HG02840 (cell line): ENCODE measurements at regions not wholly inside any gene's neighbourhood (a gene's known extent, or its start where the extent isn't known, plus 50 kb on each side); places are given as distances from the start of the nearest gene placed in this dataset.
"Not testable (repeated sequence)": the region's sequence is repeated elsewhere in the genome, so short reads cannot be mapped to it uniquely, and the experiment has no call there.

ENCODE experiments used
- ATAC-seq: cut with Tn5 transposase; IDR thresholded peaks from one replicate; pipeline ENCODE4 v1.9.1; 2021; ENCODE audit warnings: mild to moderate bottlenecking, moderate library complexity, moderate number of reproducible peaks; ENCODE audit not compliant: unreplicated experiment, low FRiP score

GRCh38 chr5:89086390-89087086 lies 203.6 kb upstream of the MEF2C start:
- no peak for ATAC-seq

- no peak for ATAC-seq
These were observed 200.8 kb upstream of the MEF2C start for GRCh38 chr5:89083791-89084190.

- no peak for ATAC-seq
These were observed 198.4 kb upstream of the MEF2C start for GRCh38 chr5:89081360-89081759.

DNA sequence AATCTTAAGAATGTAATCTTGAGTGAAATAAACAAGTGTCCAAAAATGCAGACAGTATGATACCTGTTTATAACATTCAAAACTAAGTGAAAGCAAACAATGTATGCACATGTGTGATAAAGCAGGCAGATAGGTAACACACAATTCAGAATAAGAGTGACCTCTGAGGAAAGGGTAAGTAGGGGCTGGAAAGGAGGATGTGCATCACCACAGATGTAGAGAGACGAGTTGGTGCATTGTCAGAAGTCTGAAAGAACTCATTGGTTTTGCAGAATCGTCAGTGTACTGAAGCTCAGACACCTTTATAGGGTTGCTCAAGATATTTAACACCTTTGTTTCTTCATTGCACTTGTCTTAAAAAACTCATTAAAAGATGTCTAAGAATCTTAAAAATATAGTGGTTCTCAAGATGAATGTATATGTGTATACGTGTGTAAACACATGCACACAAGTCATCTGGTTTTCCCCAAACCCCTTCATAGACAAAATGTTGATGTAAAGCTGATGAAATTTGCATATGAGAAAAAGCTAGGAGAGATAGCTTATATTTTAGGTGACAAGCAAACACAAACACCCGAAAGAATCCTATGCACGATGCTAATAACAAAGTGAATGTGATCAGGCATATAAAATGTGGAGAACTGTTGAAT lies 197.6 kb upstream of the MEF2C start:
- ATAC-seq, result no peak

GRCh38 chr5:89072842-89073672 lies 190.1 kb upstream of the MEF2C start:
- ATAC-seq, result no peak

DNA sequence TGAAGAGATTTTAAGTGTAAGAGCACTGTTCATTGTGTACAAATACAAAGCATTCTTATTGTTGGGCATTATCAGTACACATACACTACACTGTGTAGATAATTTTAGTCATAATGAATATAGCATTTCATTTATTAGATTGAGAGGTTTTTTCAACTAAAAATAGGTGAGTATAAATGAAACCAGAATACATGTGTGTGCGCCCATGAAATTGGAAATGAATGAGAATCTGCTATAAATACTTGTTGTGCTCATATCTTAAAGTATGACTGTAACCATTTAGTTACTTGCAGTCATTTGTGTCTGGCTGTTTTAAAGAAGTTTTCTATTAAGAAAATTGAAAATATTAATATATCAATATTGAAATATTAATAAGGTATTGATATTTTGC lies 189.0 kb upstream of the MEF2C start:
- peak; percentile 38 for ATAC-seq

- peak; percentile 82 for ATAC-seq
These were observed 188.3 kb upstream of the MEF2C start for GRCh38 chr5:89071101-89071940.

DNA sequence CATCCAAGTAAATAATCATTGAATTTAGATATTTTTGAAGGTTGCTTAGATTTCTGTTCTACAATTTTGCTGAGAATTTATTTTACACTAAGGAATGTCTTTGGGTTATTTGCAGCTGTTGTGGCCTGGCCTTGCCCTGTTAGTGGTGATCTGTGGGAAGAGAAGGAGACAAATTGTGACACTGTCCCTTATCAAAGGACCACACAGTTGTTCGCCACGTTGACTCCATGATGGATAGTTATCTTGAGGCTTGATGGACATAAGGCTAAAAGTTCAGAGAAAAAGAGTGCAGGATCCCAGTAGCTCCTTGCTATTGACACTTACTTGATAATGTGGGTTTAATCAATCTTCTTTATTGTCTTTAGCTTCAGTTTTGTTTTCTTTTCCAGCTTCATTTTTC lies 186.6 kb upstream of the MEF2C start:
- ATAC-seq, result no peak

DNA sequence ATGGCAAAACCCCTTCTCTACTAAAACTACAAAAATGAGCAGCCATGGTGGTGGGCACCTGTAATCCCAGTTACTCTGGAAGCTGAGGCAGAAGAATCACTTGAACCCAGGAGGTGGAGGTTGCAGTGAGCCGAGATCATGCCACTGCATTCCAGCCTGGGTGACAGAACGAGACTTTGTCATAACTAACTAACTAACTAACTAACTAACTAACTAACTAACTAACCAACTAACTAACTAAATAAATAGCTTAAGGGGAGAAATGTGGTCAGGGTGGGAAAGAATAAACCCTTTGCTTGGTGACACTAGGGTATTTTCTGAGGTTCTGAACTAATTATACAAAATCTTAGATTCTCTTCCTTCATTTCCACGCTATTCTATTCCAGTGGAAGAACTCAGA lies 184.4 kb upstream of the MEF2C start:
- ATAC-seq, result no peak

DNA sequence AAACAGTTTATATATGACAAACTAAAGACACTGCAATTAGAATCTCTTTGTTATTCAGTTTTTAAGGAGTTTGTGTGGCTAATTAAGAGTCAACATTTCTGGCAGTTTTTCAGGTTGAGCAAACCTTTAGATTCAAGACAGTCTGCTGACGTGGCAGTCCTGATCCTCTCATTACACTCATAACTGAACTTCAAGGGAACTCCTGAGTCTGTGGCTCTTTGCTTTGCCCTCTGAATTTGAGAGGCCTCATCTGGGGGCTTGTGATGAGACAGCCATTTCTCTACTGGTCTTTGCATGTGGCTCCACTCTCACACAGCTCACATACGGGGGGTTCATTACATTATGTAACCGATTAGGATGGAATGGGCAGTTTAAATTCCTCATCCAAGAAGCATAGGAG lies 182.9 kb upstream of the MEF2C start:
- peak; percentile 79 for ATAC-seq

DNA sequence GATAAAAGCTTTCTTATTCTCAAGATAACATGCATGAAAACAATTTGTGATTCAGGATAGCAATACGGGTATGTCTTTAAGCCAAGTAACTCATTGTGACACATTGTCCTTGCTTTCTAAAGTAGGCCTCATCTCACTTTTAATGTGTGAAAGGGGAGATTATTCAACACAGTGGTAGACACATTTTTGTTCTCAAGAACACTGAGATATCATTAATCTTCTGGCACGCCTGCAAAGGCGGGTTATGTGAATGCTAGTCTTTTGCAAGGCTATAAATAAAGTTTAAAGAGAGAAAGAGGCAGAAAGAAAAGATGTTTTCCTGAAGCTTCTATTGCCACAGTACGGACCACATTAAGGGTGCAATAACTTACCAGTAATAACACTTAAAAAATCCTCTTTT lies 181.8 kb upstream of the MEF2C start:
- ATAC-seq, result no peak

GRCh38 chr5:89064054-89064453 lies 181.1 kb upstream of the MEF2C start:
- ATAC-seq, result no peak

DNA sequence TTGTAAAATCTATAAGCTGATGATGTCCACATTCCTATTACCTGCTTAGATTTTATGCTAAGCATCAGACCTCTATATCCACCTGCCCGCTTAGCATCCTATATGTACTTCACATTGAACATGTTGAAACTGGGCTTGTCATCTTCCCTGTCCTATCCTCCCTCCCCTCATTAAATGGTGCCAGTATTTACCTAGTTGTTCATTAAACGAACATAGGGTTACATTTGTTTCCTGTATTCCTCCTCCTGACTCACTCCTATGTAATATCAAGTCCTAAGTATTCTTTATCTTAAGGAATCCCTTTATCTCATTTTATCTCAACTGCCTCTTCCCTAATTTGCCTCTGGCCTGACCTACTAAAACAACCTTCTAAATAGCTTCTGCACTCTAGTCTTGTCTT lies 177.8 kb upstream of the MEF2C start:
- no peak for ATAC-seq

GRCh38 chr5:89059274-89059673 lies 176.3 kb upstream of the MEF2C start:
- no peak for ATAC-seq

DNA sequence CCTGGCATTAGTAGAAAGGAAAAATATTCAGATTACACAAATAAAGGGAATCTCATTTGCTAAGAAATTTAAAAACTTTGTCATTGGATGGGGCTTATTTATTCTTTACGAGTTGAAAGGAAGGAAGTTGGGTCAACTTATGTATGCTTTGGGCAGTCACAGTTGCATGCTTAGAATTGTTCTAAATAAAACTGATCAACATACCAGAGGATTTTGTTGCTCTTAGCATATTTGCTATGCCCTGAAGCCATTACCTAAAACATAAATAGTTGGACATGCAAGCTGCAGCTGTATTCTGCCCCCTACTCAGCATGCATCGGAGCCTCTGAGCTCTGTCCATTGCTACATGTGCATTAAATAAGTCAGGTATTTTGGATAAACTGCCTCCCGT lies 172.7 kb upstream of the MEF2C start:
- ATAC-seq, result no peak

- ATAC-seq, result no peak
These were observed 172.2 kb upstream of the MEF2C start for GRCh38 chr5:89055015-89055694.

DNA sequence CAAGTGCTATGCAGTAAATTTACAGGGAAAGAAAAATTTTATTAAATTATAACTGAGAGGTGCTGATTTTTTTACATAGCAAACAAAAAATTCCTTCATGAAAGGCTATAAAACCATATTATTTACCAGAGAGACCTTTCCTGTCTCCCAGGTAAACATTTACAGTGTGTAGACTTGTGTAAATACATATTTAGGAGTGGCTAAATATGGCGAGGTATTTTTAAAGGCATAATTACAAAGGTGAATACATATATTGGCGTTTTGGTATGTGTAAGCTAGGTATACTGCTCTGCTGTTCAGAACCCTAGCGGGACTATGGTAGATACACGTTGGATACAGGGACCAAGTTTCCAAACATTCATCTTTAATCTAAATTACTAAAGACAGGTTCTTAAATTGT lies 170.6 kb upstream of the MEF2C start:
- no peak for ATAC-seq

GRCh38 chr5:89050062-89050461 lies 167.1 kb upstream of the MEF2C start:
- not testable (repeated sequence) for ATAC-seq

GRCh38 chr5:89047571-89047970 lies 164.6 kb upstream of the MEF2C start:
- ATAC-seq, result no peak

GRCh38 chr5:89045216-89045615 lies 162.2 kb upstream of the MEF2C start:
- ATAC-seq, result no peak
